ENCODE measurements at regions not wholly inside any gene's neighbourhood (a gene's known extent, or its start where the extent isn't known, plus 50 kb on each side); places are given as distances from the start of the nearest gene placed in this dataset.

DNA sequence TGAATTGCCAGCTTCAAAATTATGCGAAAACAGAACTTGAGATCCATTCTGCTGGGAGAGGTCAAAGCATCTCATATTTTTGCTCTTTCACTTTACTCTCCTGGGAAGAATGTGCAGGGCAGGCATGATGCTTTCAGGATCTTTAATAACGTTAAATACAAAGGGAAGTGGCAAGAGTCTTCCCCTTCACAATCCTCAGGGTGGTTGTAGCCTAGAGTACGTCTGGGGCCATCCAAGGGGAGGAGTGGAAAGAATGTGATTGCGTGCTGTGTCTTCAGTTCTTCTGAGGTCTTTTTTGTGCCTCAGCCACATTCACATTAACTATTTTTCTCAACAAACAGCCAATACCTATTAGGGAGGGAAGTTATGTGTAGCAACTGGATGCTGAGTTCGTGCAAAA lies 207.3 kb downstream of the HGF start:
- no peak overlapping the region for H3K27ac ChIP-seq

DNA sequence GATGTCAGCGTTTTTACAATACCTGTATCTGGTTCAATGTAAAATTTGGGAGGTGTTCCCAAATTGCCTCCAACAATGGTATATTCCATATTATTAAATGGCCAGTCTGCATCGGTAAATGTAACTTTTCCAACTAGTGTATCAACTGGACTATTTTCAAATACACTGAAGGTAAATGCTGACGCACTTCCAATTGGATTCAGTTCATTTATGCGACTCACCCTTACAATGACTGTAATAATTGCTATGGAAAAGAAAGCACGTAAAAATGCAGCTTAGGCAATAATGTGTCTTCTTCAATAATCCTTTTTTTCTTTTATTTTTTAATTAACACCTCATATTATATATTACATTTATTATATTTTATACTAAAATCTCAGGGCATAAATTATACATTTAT lies 209.1 kb downstream of the HGF start:
- Histone ChIP-seq H3K4me1 (ENCODE audit: low read depth, poor library complexity, severe bottlenecking) (no peaks in the 10 kb centered on the region), H3K4me3 (IDR thresholded peaks at IDR 0.05; ENCODE audit: insufficient read depth, low read depth, low read length) (no peak overlapping the region)

More for the DNA sequence above, 207.3 kb downstream of the HGF start:
- Histone ChIP-seq H3K4me2 (no peak overlapping the region), H3K4me1 (ENCODE audit: low read depth, poor library complexity, severe bottlenecking) (no peaks in the 10 kb centered on the region), H3K9ac (no peak overlapping the region), H3K4me3 (IDR thresholded peaks at IDR 0.05; ENCODE audit: insufficient read depth, low read depth, low read length) (no peak overlapping the region), H3K79me2 (ENCODE audit: insufficient read depth, low read depth) (no peaks in the 10 kb centered on the region), H3K36me3 (ENCODE audit: insufficient read depth) (no peaks in the 10 kb centered on the region), H2AFZ (ENCODE audit: low read depth) (no peak overlapping the region), H4K20me1 (ENCODE audit: insufficient read depth) (no peaks in the 10 kb centered on the region), H3K27me3 (ENCODE audit: insufficient read depth, low read depth) (no peaks in the 10 kb centered on the region)
- TF ChIP-seq, protein P1, sequence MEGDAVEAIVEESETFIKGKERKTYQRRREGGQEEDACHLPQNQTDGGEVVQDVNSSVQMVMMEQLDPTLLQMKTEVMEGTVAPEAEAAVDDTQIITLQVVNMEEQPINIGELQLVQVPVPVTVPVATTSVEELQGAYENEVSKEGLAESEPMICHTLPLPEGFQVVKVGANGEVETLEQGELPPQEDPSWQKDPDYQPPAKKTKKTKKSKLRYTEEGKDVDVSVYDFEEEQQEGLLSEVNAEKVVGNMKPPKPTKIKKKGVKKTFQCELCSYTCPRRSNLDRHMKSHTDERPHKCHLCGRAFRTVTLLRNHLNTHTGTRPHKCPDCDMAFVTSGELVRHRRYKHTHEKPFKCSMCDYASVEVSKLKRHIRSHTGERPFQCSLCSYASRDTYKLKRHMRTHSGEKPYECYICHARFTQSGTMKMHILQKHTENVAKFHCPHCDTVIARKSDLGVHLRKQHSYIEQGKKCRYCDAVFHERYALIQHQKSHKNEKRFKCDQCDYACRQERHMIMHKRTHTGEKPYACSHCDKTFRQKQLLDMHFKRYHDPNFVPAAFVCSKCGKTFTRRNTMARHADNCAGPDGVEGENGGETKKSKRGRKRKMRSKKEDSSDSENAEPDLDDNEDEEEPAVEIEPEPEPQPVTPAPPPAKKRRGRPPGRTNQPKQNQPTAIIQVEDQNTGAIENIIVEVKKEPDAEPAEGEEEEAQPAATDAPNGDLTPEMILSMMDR (conservative IDR thresholded peaks at IDR 0.05; ENCODE audit: low read depth, low read length), result no peak

DNA sequence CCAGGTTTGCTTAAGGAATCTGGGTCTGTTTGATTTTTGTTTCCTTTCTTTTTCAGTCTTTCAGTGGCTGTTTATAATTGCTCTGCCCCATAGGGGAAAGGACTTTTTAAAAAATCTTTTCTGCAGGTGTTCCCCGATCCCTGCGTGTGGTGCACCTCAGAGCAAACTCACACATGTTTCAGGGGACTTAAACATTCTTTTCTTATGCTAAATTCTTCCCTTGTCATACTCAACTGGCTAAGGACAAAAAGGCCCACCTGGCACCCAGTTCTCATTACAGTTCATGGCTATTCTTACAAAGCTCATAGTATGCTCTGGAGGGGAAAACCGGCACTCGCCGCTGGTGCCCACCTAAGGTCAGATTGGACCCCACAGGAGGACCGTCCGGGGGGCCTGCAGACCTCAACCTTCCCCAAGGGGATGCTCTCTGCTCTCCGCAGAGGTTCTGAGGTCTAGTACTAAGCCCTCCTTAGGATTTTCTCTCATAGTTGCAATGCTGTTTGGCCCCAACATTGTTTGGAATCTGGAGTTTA lies 220.3 kb downstream of the HGF start:
- TF ChIP-seq, protein P1 (conservative IDR thresholded peaks at IDR 0.05; ENCODE audit: low read depth, low read length), result no peak
- H3K79me2 ChIP-seq (ENCODE audit: insufficient read depth, low read depth), result no peaks in the 10 kb centered on the region
- no peak overlapping the region for H2AFZ ChIP-seq (ENCODE audit: low read depth)
- no peaks in the 10 kb centered on the region for H3K27me3 ChIP-seq (ENCODE audit: insufficient read depth, low read depth)
- no peak overlapping the region for H3K9ac ChIP-seq
- no peaks in the 10 kb centered on the region for H4K20me1 ChIP-seq (ENCODE audit: insufficient read depth)
- H3K4me1 ChIP-seq (ENCODE audit: low read depth, poor library complexity, severe bottlenecking), result no peaks in the 10 kb centered on the region
- no peak overlapping the region for H3K27ac ChIP-seq
- H3K4me2 ChIP-seq, result no peak overlapping the region
- H3K36me3 ChIP-seq (ENCODE audit: insufficient read depth), result no peaks in the 10 kb centered on the region
- no peak overlapping the region for H3K4me3 ChIP-seq (IDR thresholded peaks at IDR 0.05; ENCODE audit: insufficient read depth, low read depth, low read length)

More for the DNA sequence above, 209.1 kb downstream of the HGF start:
- no peak overlapping the region for H3K4me2 ChIP-seq
- no peaks in the 10 kb centered on the region for H4K20me1 ChIP-seq (ENCODE audit: insufficient read depth)
- no peaks in the 10 kb centered on the region for H3K27me3 ChIP-seq (ENCODE audit: insufficient read depth, low read depth)
- no peak overlapping the region for H3K27ac ChIP-seq
- no peaks in the 10 kb centered on the region for H3K79me2 ChIP-seq (ENCODE audit: insufficient read depth, low read depth)
- TF ChIP-seq, protein P1 (conservative IDR thresholded peaks at IDR 0.05; ENCODE audit: low read depth, low read length), result no peak
- no peak overlapping the region for H3K9ac ChIP-seq
- H2AFZ ChIP-seq (ENCODE audit: low read depth), result no peak overlapping the region
- no peaks in the 10 kb centered on the region for H3K36me3 ChIP-seq (ENCODE audit: insufficient read depth)

DNA sequence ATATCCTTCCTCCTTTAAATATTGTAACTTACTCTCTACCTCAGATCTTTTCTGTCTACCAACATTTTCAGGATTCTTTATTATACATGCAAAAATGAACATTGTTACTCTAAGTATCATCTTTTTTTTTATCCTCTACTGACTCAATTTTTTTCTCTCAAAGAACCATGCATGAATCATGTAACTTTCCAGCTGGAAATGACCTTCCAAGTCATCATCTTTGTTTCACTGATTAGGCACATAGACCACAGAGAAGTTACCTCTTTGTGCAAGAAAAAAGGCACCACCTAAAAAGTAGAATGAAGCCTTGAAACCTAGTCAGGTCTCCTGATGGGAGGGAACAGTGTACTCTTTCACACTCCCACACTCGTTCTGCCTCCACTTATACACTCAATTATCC lies 234.9 kb downstream of the HGF start:
- TF ChIP-seq, protein P1 (conservative IDR thresholded peaks at IDR 0.05; ENCODE audit: low read depth, low read length), result no peak
- H3K4me1 ChIP-seq (ENCODE audit: low read depth, poor library complexity, severe bottlenecking), result no peaks in the 10 kb centered on the region
- no peaks in the 10 kb centered on the region for H3K36me3 ChIP-seq (ENCODE audit: insufficient read depth)
- H4K20me1 ChIP-seq (ENCODE audit: insufficient read depth), result no peaks in the 10 kb centered on the region
- H3K27ac ChIP-seq, result no peak overlapping the region
- H3K4me3 ChIP-seq (IDR thresholded peaks at IDR 0.05; ENCODE audit: insufficient read depth, low read depth, low read length), result no peak overlapping the region
- no peaks in the 10 kb centered on the region for H3K79me2 ChIP-seq (ENCODE audit: insufficient read depth, low read depth)
- H3K4me2 ChIP-seq, result no peak overlapping the region
- no peak overlapping the region for H3K9ac ChIP-seq
- H2AFZ ChIP-seq (ENCODE audit: low read depth), result no peak overlapping the region
- H3K27me3 ChIP-seq (ENCODE audit: insufficient read depth, low read depth), result no peaks in the 10 kb centered on the region

Measured in KMS-11 (cell line).